GM23338 (cell line): ENCODE measurements at regions not wholly inside any gene's neighbourhood (a gene's known extent, or its start where the extent isn't known, plus 50 kb on each side); places are given as distances from the start of the nearest gene placed in this dataset.

ENCODE experiments used
- ATAC-seq: fragments of 200-7000 bp; cut with Tn5 transposase; 3 replicates; pipeline ENCODE4 v1.9.1; 2020
- DNase-seq: peaks from one replicate; pipeline ENCODE4 v3.0.0-alpha.2; 2015; ENCODE audit warnings: low spot score
- H2AFZ ChIP-seq: fragments of 200-600 bp; sonication (generic); 2 replicates; pipeline ENCODE4 v1.8.0; 2016; ENCODE audit warnings: antibody characterized with exemption, mild to moderate bottlenecking, moderate library complexity
- H3F3A ChIP-seq: fragments of 200-600 bp; sonication (generic); replicated peaks from 2 replicates; pipeline ENCODE4 v1.8.0; 2017; ENCODE audit warnings: antibody characterized with exemption, mixed run types, low read depth
- H3K27ac ChIP-seq: fragments of 200-600 bp; sonication (generic); 2 replicates; pipeline ENCODE4 v1.6.1; 2016; ENCODE audit warnings: low read depth
- H3K27me3 ChIP-seq: fragments of 200-600 bp; sonication (generic); 2 replicates; pipeline ENCODE4 v1.8.0; 2016; ENCODE audit warnings: mild to moderate bottlenecking, mixed run types, moderate library complexity; ENCODE audit not compliant: insufficient read depth
- H3K36me3 ChIP-seq: fragments of 200-600 bp; sonication (generic); 2 replicates; pipeline ENCODE4 v1.8.0; 2016; ENCODE audit warnings: mild to moderate bottlenecking; ENCODE audit not compliant: insufficient read depth
- H3K4me1 ChIP-seq: fragments of 200-600 bp; sonication (generic); 2 replicates; pipeline ENCODE4 v1.8.0; 2016; ENCODE audit warnings: mild to moderate bottlenecking, moderate library complexity; ENCODE audit not compliant: insufficient read depth
- H3K4me2 ChIP-seq: fragments of 200-600 bp; sonication (generic); 2 replicates; pipeline ENCODE4 v1.7.1; 2017; ENCODE audit warnings: mixed run types
- H3K4me3 ChIP-seq: fragments of 200-600 bp; sonication (generic); 2 replicates; pipeline ENCODE4 v1.6.1; 2016; ENCODE audit warnings: mixed run types
- H3K79me2 ChIP-seq: fragments of 200-600 bp; sonication (generic); replicated peaks from 2 replicates; pipeline ENCODE4 v1.8.0; 2017; ENCODE audit warnings: mild to moderate bottlenecking; ENCODE audit not compliant: insufficient read depth
- H3K9me2 ChIP-seq: fragments of 200-600 bp; sonication (generic); 2 replicates; pipeline ENCODE4 v1.8.0; 2017; ENCODE audit not compliant: insufficient read depth
- H4K20me1 ChIP-seq: fragments of 200-600 bp; sonication (generic); replicated peaks from 2 replicates; pipeline ENCODE4 v1.8.0; 2017; ENCODE audit warnings: mild to moderate bottlenecking; ENCODE audit not compliant: insufficient read depth
- H3K27ac Mint-ChIP-seq: 2 replicates; pipeline ENCODE4 v1.8.0; 2020; ENCODE audit warnings: inconsistent platforms, mild to moderate bottlenecking, moderate library complexity, mixed read lengths
- H3K27me3 Mint-ChIP-seq: 3 replicates; pipeline ENCODE4 v1.8.0; 2022; ENCODE audit warnings: low read depth, mild to moderate bottlenecking, moderate library complexity, mixed read lengths, inconsistent platforms; ENCODE audit not compliant: insufficient read depth, poor library complexity
- H3K36me3 Mint-ChIP-seq: 3 replicates; pipeline ENCODE4 v1.8.0; 2021; ENCODE audit warnings: low read depth, mild to moderate bottlenecking, inconsistent platforms, moderate library complexity, mixed read lengths
- H3K4me1 Mint-ChIP-seq: 3 replicates; pipeline ENCODE4 v1.8.0; 2020; ENCODE audit warnings: mild to moderate bottlenecking, inconsistent platforms, mixed read lengths
- H3K4me3 Mint-ChIP-seq: 3 replicates; pipeline ENCODE4 v1.8.0; 2021; ENCODE audit warnings: moderate library complexity, mild to moderate bottlenecking, inconsistent platforms, mixed read lengths
- H3K9me3 Mint-ChIP-seq: 3 replicates; pipeline ENCODE4 v1.8.0; 2020; ENCODE audit warnings: moderate library complexity, mild to moderate bottlenecking, inconsistent platforms, mixed read lengths
- CREB1 ChIP-seq: fragments of 250-450 bp; sonication (Bioruptor Pico); IDR thresholded peaks from 2 replicates; pipeline ENCODE4 v1.5.0; 2020; ENCODE audit warnings: low read depth, mild to moderate bottlenecking, moderate library complexity
- ETS1 ChIP-seq: IDR thresholded peaks from 2 replicates; pipeline ENCODE4 v1.6.1; 2016; ENCODE audit warnings: antibody characterized with exemption
- EZH2phosphoT487 ChIP-seq: fragments of 200-600 bp; sonication (generic); IDR thresholded peaks from one replicate; pipeline ENCODE4 v1.8.1; 2018; ENCODE audit warnings: antibody characterized with exemption; ENCODE audit not compliant: unreplicated experiment
- JUNB ChIP-seq: IDR thresholded peaks from one replicate; pipeline ENCODE4 v1.6.1; 2016; ENCODE audit warnings: antibody characterized with exemption; ENCODE audit not compliant: unreplicated experiment
- NANOG ChIP-seq: IDR thresholded peaks from 2 replicates; pipeline ENCODE4 v1.6.1; 2016; ENCODE audit warnings: antibody characterized with exemption, borderline replicate concordance
- POLR2AphosphoS5 ChIP-seq: IDR thresholded peaks from 2 replicates; pipeline ENCODE4 v1.6.1; 2016; ENCODE audit warnings: antibody characterized with exemption, low read depth
- REST ChIP-seq: IDR thresholded peaks from one replicate; pipeline ENCODE4 v1.6.1; 2018; ENCODE audit warnings: antibody characterized with exemption; ENCODE audit not compliant: unreplicated experiment
- ZNF114 ChIP-seq: fragments of 250-450 bp; sonication (Bioruptor Pico); IDR thresholded peaks from 2 replicates; pipeline ENCODE4 v1.5.0; 2020; ENCODE audit warnings: mild to moderate bottlenecking, moderate library complexity
- ZNF331 ChIP-seq: fragments of 250-450 bp; sonication (Bioruptor Pico); IDR thresholded peaks from 2 replicates; pipeline ENCODE4 v1.5.0; 2020; ENCODE audit warnings: low read depth, mild to moderate bottlenecking, moderate library complexity
- ZNF462 ChIP-seq: fragments of 250-450 bp; sonication (Bioruptor Pico); IDR thresholded peaks from 2 replicates; pipeline ENCODE4 v1.5.0; 2020; ENCODE audit warnings: mild to moderate bottlenecking, moderate library complexity

- no peak overlapping the region for H3K27ac Mint-ChIP-seq
- Histone ChIP-seq H3K36me3 (no peaks in the 10 kb centered on the region), H3K4me1 (no peaks in the 10 kb centered on the region), H3K4me3 (no peak overlapping the region), H3K27me3 (no peaks in the 10 kb centered on the region), H4K20me1 (no peaks in the 10 kb centered on the region), H2AFZ (no peak overlapping the region), H3K9me2 (no peaks in the 10 kb centered on the region), H3K79me2 (no peaks in the 10 kb centered on the region), H3F3A (no peaks in the 10 kb centered on the region), H3K27ac (no peak overlapping the region), H3K4me2 (no peak overlapping the region)
- H3K36me3 Mint-ChIP-seq: no peaks in the 10 kb centered on the region
- H3K27me3 Mint-ChIP-seq: peaks cover 3% of the 10 kb centered on the region
- no peak for DNase-seq
- no peaks in the 10 kb centered on the region for H3K4me1 Mint-ChIP-seq
- H3K9me3 Mint-ChIP-seq: peaks cover 10% of the 10 kb centered on the region; the same call in 1 of the 3 replicates
- no peak overlapping the region for H3K4me3 Mint-ChIP-seq
- ATAC-seq: no peak
- no peak for TF ChIP-seq ETS1
- no peak for TF ChIP-seq EZH2phosphoT487
- TF ChIP-seq JUNB: no peak
- TF ChIP-seq CREB1 (CRISPR knock-in tag): no peak
- no peak for TF ChIP-seq ZNF331 (CRISPR knock-in tag)
- TF ChIP-seq NANOG: no peak
- TF ChIP-seq POLR2AphosphoS5: no peak
- no peak for TF ChIP-seq ZNF462 (CRISPR knock-in tag)
- no peak for TF ChIP-seq ZNF114 (CRISPR knock-in tag)
- TF ChIP-seq REST: no peak
Observed at GRCh38 chr4:117425636-117426035, 340.3 kb upstream of the TRAM1L1 start.
